NT2/D1 (cell line): ENCODE measurements at regions not wholly inside any gene's neighbourhood (a gene's known extent, or its start where the extent isn't known, plus 50 kb on each side); places are given as distances from the start of the nearest gene placed in this dataset.

Experiments used
- SUZ12 ChIP-seq: IDR thresholded peaks from 2 replicates; pipeline ENCODE4 v1.6.1; 2011; ENCODE audit not compliant: insufficient read length, insufficient read depth; ENCODE audit errors: extremely low read depth
- YY1 ChIP-seq: IDR thresholded peaks from 2 replicates; pipeline ENCODE4 v1.6.1; 2011; ENCODE audit not compliant: insufficient read length, insufficient read depth
- ZNF274 ChIP-seq: IDR thresholded peaks from 2 replicates; pipeline ENCODE4 v1.6.1; 2011; ENCODE audit warnings: mild to moderate bottlenecking, low read depth, low read length

DNA sequence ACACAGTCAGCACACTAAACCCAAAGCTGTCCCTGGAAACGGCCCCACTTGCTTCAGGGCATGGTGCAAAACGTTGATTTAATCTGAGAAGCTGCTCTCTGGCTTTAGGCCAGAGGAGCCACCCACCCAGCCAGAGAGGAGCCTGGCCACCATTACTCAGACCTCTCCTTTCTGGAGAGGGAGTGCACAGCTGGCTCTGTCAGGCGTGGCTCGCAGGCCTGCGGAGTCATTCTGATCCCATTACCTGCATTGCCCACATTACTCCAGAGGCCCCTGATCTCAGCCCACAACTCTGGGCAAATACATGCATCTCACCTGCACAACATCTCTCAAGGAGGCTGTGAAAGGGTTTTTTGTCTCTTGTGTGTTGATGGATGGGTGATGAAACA lies 370.0 kb upstream of the IGFBP3 start:
- TF ChIP-seq YY1 (no peak), ZNF274 (no peak), SUZ12 (no peak)
